SW480 (cell line): ENCODE measurements at regions not wholly inside any gene's neighbourhood (a gene's known extent, or its start where the extent isn't known, plus 50 kb on each side); places are given as distances from the start of the nearest gene placed in this dataset.
A peak's percentile ranks its signal among the peaks of the same experiment; 100 is the strongest.

Experiments used
- DNase-seq: peaks from one replicate; pipeline ENCODE4 v3.0.0-alpha.2; 2016; ENCODE audit warnings: low spot score

GRCh38 chr5:65068410-65068809 lies 299.7 kb downstream of the CWC27 start:
- DNase-seq = no peak

- no peak for DNase-seq
Observed at GRCh38 chr5:65070026-65070425, 301.3 kb downstream of the CWC27 start.

GRCh38 chr5:65072850-65073249 lies 304.1 kb downstream of the CWC27 start:
- DNase-seq = no peak

- DNase-seq = no peak
Observed at GRCh38 chr5:65073250-65073661, 304.5 kb downstream of the CWC27 start.

GRCh38 chr5:65075623-65076250 lies 307.0 kb downstream of the CWC27 start:
- no peak for DNase-seq

GRCh38 chr5:65076251-65076869 lies 307.6 kb downstream of the CWC27 start:
- peak; percentile 33 for DNase-seq

GRCh38 chr5:65077653-65078052 lies 308.9 kb downstream of the CWC27 start:
- DNase-seq = no peak

- no peak for DNase-seq
Observed at GRCh38 chr5:65078331-65078730, 309.6 kb downstream of the CWC27 start.

- DNase-seq = no peak
Observed at GRCh38 chr5:65081071-65081470, 312.3 kb downstream of the CWC27 start.

GRCh38 chr5:65084795-65085515 lies 316.2 kb downstream of the CWC27 start:
- no peak for DNase-seq

GRCh38 chr5:65085516-65085850 lies 316.8 kb downstream of the CWC27 start:
- DNase-seq = no peak

- DNase-seq = peak; percentile 22
Observed at GRCh38 chr5:65086234-65086890, 317.6 kb downstream of the CWC27 start.

GRCh38 chr5:65087154-65087553 lies 318.4 kb downstream of the CWC27 start:
- DNase-seq = no peak

GRCh38 chr5:65094279-65094678 lies 325.5 kb downstream of the CWC27 start:
- DNase-seq = no peak

GRCh38 chr5:65098393-65098792 lies 329.7 kb downstream of the CWC27 start:
- no peak for DNase-seq
